NT2/D1 (cell line): ENCODE measurements at regions not wholly inside any gene's neighbourhood (a gene's known extent, or its start where the extent isn't known, plus 50 kb on each side); places are given as distances from the start of the nearest gene placed in this dataset.

Experiments used
- SUZ12 ChIP-seq: IDR thresholded peaks from 2 replicates; pipeline ENCODE4 v1.6.1; 2011; ENCODE audit not compliant: insufficient read length, insufficient read depth; ENCODE audit errors: extremely low read depth
- YY1 ChIP-seq: IDR thresholded peaks from 2 replicates; pipeline ENCODE4 v1.6.1; 2011; ENCODE audit not compliant: insufficient read length, insufficient read depth
- ZNF274 ChIP-seq: IDR thresholded peaks from 2 replicates; pipeline ENCODE4 v1.6.1; 2011; ENCODE audit warnings: mild to moderate bottlenecking, low read depth, low read length

DNA sequence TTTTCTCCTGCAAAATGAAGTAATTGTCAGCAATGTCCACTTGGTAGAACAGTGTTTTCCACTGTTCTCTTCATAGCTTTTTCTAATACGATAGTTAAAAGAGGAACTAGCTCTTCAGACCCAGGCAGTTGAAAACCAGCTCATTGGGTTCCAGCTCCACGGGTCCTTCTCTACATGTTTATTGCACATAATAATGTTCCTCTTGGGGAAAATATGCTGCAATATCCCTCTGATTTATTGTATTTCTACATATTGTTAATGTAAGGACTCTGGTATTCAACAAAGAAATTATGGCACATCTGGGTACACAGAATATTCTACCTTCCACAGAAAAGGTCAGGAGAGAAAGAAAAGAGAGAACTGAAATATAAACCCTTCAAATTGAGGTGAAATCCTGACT, 473.4 kb downstream of the TRIML1 start:
- TF ChIP-seq ZNF274, result no peak
- no peak for TF ChIP-seq SUZ12
- TF ChIP-seq YY1, result no peak
